SU-DHL-6 (cell line): ENCODE measurements at regions not wholly inside any gene's neighbourhood (a gene's known extent, or its start where the extent isn't known, plus 50 kb on each side); places are given as distances from the start of the nearest gene placed in this dataset.

ENCODE experiments used
- EZH2phosphoT487 ChIP-seq: fragments of 200-600 bp; sonication (generic), shearing (Covaris generic); conservative IDR thresholded peaks from 2 replicates; pipeline ENCODE4 v1.6.1; 2018; ENCODE audit warnings: mild to moderate bottlenecking, antibody characterized with exemption, low read length, moderate library complexity, mixed read lengths
- TF ChIP-seq, protein P1 (sequence below): fragments of 200-600 bp; sonication (generic); IDR thresholded peaks from one replicate; pipeline ENCODE4 v1.5.1; 2017; ENCODE audit warnings: antibody characterized with exemption, mild to moderate bottlenecking, low read length, moderate library complexity; ENCODE audit not compliant: insufficient read depth, poor library complexity, severe bottlenecking

DNA sequence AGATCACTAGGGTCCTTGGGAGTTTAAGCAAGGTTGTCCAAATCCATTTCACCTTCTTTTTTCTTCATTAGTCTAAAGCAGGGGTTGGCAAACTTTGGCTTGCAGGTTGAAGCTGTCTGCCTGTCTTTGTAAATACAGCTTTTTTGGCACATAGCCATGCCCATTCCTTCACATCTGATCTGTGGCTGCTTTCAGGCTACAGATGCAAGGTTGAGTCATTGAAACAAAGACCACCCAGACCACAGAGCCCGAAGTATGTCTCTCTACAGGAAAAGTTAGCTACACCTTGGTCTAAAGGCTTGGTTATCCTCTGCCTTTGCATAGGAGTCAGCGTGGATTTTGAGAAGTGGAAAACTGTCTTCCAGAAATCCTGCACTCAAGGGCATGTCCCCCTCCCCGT is 238.1 kb upstream of the STS start:
- TF ChIP-seq EZH2phosphoT487 = no peak
- TF ChIP-seq, protein P1, sequence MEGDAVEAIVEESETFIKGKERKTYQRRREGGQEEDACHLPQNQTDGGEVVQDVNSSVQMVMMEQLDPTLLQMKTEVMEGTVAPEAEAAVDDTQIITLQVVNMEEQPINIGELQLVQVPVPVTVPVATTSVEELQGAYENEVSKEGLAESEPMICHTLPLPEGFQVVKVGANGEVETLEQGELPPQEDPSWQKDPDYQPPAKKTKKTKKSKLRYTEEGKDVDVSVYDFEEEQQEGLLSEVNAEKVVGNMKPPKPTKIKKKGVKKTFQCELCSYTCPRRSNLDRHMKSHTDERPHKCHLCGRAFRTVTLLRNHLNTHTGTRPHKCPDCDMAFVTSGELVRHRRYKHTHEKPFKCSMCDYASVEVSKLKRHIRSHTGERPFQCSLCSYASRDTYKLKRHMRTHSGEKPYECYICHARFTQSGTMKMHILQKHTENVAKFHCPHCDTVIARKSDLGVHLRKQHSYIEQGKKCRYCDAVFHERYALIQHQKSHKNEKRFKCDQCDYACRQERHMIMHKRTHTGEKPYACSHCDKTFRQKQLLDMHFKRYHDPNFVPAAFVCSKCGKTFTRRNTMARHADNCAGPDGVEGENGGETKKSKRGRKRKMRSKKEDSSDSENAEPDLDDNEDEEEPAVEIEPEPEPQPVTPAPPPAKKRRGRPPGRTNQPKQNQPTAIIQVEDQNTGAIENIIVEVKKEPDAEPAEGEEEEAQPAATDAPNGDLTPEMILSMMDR = no peak
